ENCODE measurements at regions not wholly inside any gene's neighbourhood (a gene's known extent, or its start where the extent isn't known, plus 50 kb on each side); places are given as distances from the start of the nearest gene placed in this dataset.

- TF ChIP-seq ZBTB33 (IDR thresholded peaks at IDR 0.05; ENCODE audit: extremely low read depth, insufficient replicate concordance, low read length) (no peak), YY1 (IDR thresholded peaks at IDR 0.05; ENCODE audit: extremely low read depth, insufficient replicate concordance, low read depth, low read length) (no peak), CBX3 (IDR thresholded peaks at IDR 0.05; ENCODE audit: low read depth) (no peak), SIN3A (IDR thresholded peaks at IDR 0.05; ENCODE audit: low read depth) (no peak), POLR2A (IDR thresholded peaks at IDR 0.05; ENCODE audit: borderline replicate concordance, extremely low read depth, insufficient read depth, insufficient read length) (no peak)
These were observed 209.5 kb downstream of the LPIN1 start (continued) for GRCh38 chr2:11955884-11956291.

GRCh38 chr2:11962707-11963328 lies 216.4 kb downstream of the LPIN1 start:
- no peak overlapping the region for H3K4me3 ChIP-seq (replicated peaks in 1 of 2; ENCODE audit: low read depth in 1 of 2, low read length in 2 of 2)
- RAD21 ChIA-PET (ENCODE audit: low non-redundant PET in 1 of 2, low total read pairs in 2 of 2, uncharacterized antibody in 2 of 2, unreplicated experiment in 2 of 2): no interaction called here
- H3K9ac ChIP-seq (ENCODE audit: low read length): no peak overlapping the region
- intact Hi-C loops (cut with micrococcal nuclease): no loop called here
- H4K20me1 ChIP-seq (ENCODE audit: insufficient read depth): no peaks in the 10 kb centered on the region
- no peaks in the 10 kb centered on the region for H3K79me2 ChIP-seq (ENCODE audit: insufficient read depth, low read length)
- no peaks in the 10 kb centered on the region for H3K27me3 ChIP-seq (ENCODE audit: insufficient read depth, low read length)
- H3K4me2 ChIP-seq (ENCODE audit: low read length): no peak overlapping the region
- BruUV-seq (replicated peaks): no TSS peak
- H3K27ac ChIP-seq (ENCODE audit: low read depth, low read length): no peak overlapping the region
- POLR2A ChIA-PET: no interaction called here
- H3K4me1 ChIP-seq (ENCODE audit: control insufficient read depth in 1 of 2, insufficient read depth in 2 of 2, low read length in 2 of 2): no peaks in the 10 kb centered on the region
- TF ChIP-seq REST (IDR thresholded peaks at IDR 0.05; ENCODE audit: low read depth) (no peak), ZBTB33 (IDR thresholded peaks at IDR 0.05; ENCODE audit: extremely low read depth, insufficient replicate concordance, low read length) (no peak), EZH2 (IDR thresholded peaks at IDR 0.05) (no peak), EGR1 (IDR thresholded peaks at IDR 0.05; ENCODE audit: low read depth) (no peak), ELF1 (IDR thresholded peaks at IDR 0.05; ENCODE audit: borderline replicate concordance, low read depth) (no peak), ZNF274 (IDR thresholded peaks at IDR 0.05; ENCODE audit: low read depth, low read length) (no peak), SRF (IDR thresholded peaks at IDR 0.05; ENCODE audit: low read depth) (no peak), SP1 (IDR thresholded peaks at IDR 0.05; ENCODE audit: low read depth) (no peak), RAD21 (IDR thresholded peaks at IDR 0.05; ENCODE audit: low read depth) (no peak), SIN3A (IDR thresholded peaks at IDR 0.05; ENCODE audit: low read depth) (no peak), ATF3 (IDR thresholded peaks at IDR 0.05) (no peak), CBX3 (IDR thresholded peaks at IDR 0.05; ENCODE audit: low read depth) (no peak), POLR2A (IDR thresholded peaks at IDR 0.05; ENCODE audit: borderline replicate concordance, extremely low read depth, insufficient read depth, insufficient read length) (no peak)
- H3K9me2 ChIP-seq (ENCODE audit: insufficient read depth): no peaks in the 10 kb centered on the region
- no peak for DNase-seq (ENCODE audit: low read depth, low spot score)
- ATAC-seq: no peak
- H3K9me3 ChIP-seq (ENCODE audit: control insufficient read depth in 1 of 2, insufficient read depth in 1 of 2, low read depth in 1 of 2, low read length in 2 of 2): no peaks in the 10 kb centered on the region
- CTCF ChIA-PET: no interaction called here
- no peaks in the 10 kb centered on the region for H3K36me3 ChIP-seq (ENCODE audit: control insufficient read depth in 1 of 2, insufficient read depth in 2 of 2, low read length in 2 of 2)
- H2AFZ ChIP-seq (ENCODE audit: low read depth, low read length, poor library complexity, severe bottlenecking): no peak overlapping the region
